ENCODE measurements at regions not wholly inside any gene's neighbourhood (a gene's known extent, or its start where the extent isn't known, plus 50 kb on each side); places are given as distances from the start of the nearest gene placed in this dataset.

- Histone ChIP-seq H3K4me1 (ENCODE audit: control insufficient read depth in 3 of 3, insufficient read depth in 2 of 3, low read depth in 1 of 3, low read length in 2 of 3) (no peaks in the 10 kb centered on the region), H3K4me3 (ENCODE audit: low read depth in 1 of 3, low read length in 3 of 3) (no peak overlapping the region), H3K27me3 (ENCODE audit: control insufficient read depth in 3 of 3, insufficient read depth in 3 of 3, low read length in 3 of 3) (no peaks in the 10 kb centered on the region), H3K27ac (ENCODE audit: low read depth in 1 of 3, low read length in 2 of 3) (no peak overlapping the region), H3K36me3 (ENCODE audit: control insufficient read depth in 3 of 3, insufficient read depth in 2 of 3, low read depth in 1 of 3, low read length in 3 of 3) (no peaks in the 10 kb centered on the region), H3K9me3 (ENCODE audit: control insufficient read depth in 2 of 2, insufficient read depth in 1 of 2, low read depth in 1 of 2, low read length in 1 of 2) (no peaks in the 10 kb centered on the region)
- FAIRE-seq (no peak), DNase-seq (no peak)
- 86 to 97% (median 92%) methylated on average over 1 of the region's 1 CpG for WGBS, 3 donors
These were observed 2041.1 kb downstream of the OLFM4 start for GRCh38 chr13:55069746-55070145.

- Histone ChIP-seq H3K4me3 (ENCODE audit: low read depth in 1 of 3, low read length in 3 of 3) (no peak overlapping the region), H3K27ac (ENCODE audit: low read depth in 1 of 3, low read length in 2 of 3) (no peak overlapping the region), H3K36me3 (ENCODE audit: control insufficient read depth in 3 of 3, insufficient read depth in 2 of 3, low read depth in 1 of 3, low read length in 3 of 3) (no peaks in the 10 kb centered on the region), H3K27me3 (ENCODE audit: control insufficient read depth in 3 of 3, insufficient read depth in 3 of 3, low read length in 3 of 3) (no peaks in the 10 kb centered on the region), H3K9me3 (ENCODE audit: control insufficient read depth in 2 of 2, insufficient read depth in 1 of 2, low read depth in 1 of 2, low read length in 1 of 2) (no peaks in the 10 kb centered on the region), H3K4me1 (ENCODE audit: control insufficient read depth in 3 of 3, insufficient read depth in 2 of 3, low read depth in 1 of 3, low read length in 2 of 3) (no peaks in the 10 kb centered on the region)
- WGBS, 3 donors: 84 to 86% (median 85%) methylated on average over 3 of the region's 3 CpGs
- no peak for DNase-seq
- no peak for FAIRE-seq
These were observed 2044.4 kb downstream of the OLFM4 start for GRCh38 chr13:55073000-55073399.

DNA sequence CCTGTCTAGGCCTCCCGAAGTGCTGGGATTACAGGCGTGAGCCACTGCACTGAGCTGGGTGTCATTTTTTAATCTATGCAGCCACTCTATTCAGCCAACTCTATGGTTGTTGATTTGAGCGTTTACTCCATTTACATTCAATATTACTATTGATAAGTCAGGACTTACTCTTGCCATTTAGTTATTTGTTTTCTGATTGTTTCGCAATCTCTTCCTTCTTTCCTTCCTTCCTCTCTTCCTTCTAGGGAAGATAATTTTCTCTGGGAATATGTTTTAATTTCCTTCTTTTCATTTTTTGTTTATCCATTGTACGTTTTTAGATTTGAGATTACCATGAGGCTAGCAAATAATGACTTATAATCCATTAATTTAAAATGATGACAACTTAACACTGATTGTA is 2056.0 kb downstream of the OLFM4 start:
- FAIRE-seq (no peak), DNase-seq (no peak)
- H3K27ac ChIP-seq (ENCODE audit: low read depth in 1 of 3, low read length in 2 of 3): no peak overlapping the region
- H3K4me1 ChIP-seq (ENCODE audit: control insufficient read depth in 3 of 3, insufficient read depth in 2 of 3, low read depth in 1 of 3, low read length in 2 of 3): no peaks in the 10 kb centered on the region
- no peaks in the 10 kb centered on the region for H3K27me3 ChIP-seq (ENCODE audit: control insufficient read depth in 3 of 3, insufficient read depth in 3 of 3, low read length in 3 of 3)
- 70 to 73% (median 70%) methylated on average over 5 of the region's 5 CpGs for WGBS, 3 donors
- no peaks in the 10 kb centered on the region for H3K36me3 ChIP-seq (ENCODE audit: control insufficient read depth in 3 of 3, insufficient read depth in 2 of 3, low read depth in 1 of 3, low read length in 3 of 3)
- no peak overlapping the region for H3K4me3 ChIP-seq (ENCODE audit: low read depth in 1 of 3, low read length in 3 of 3)
- H3K9me3 ChIP-seq (ENCODE audit: control insufficient read depth in 2 of 2, insufficient read depth in 1 of 2, low read depth in 1 of 2, low read length in 1 of 2): no peaks in the 10 kb centered on the region

- DNase-seq (no peak), FAIRE-seq (no peak)
- Histone ChIP-seq H3K4me3 (ENCODE audit: low read depth in 1 of 3, low read length in 3 of 3) (no peak overlapping the region), H3K36me3 (ENCODE audit: control insufficient read depth in 3 of 3, insufficient read depth in 2 of 3, low read depth in 1 of 3, low read length in 3 of 3) (no peaks in the 10 kb centered on the region), H3K9me3 (ENCODE audit: control insufficient read depth in 2 of 2, insufficient read depth in 1 of 2, low read depth in 1 of 2, low read length in 1 of 2) (no peaks in the 10 kb centered on the region), H3K27ac (ENCODE audit: low read depth in 1 of 3, low read length in 2 of 3) (no peak overlapping the region), H3K4me1 (ENCODE audit: control insufficient read depth in 3 of 3, insufficient read depth in 2 of 3, low read depth in 1 of 3, low read length in 2 of 3) (no peaks in the 10 kb centered on the region), H3K27me3 (ENCODE audit: control insufficient read depth in 3 of 3, insufficient read depth in 3 of 3, low read length in 3 of 3) (no peaks in the 10 kb centered on the region)
- WGBS, 3 donors: 75 to 83% (median 81%) methylated on average over 2 of the region's 2 CpGs
These were observed 2053.6 kb upstream of the PRR20A start for GRCh38 chr13:55087085-55087484.

GRCh38 chr13:55090612-55091011 is 2050.1 kb upstream of the PRR20A start:
- Histone ChIP-seq H3K27me3 (ENCODE audit: control insufficient read depth in 3 of 3, insufficient read depth in 3 of 3, low read length in 3 of 3) (no peaks in the 10 kb centered on the region), H3K9me3 (ENCODE audit: control insufficient read depth in 2 of 2, insufficient read depth in 1 of 2, low read depth in 1 of 2, low read length in 1 of 2) (no peaks in the 10 kb centered on the region), H3K36me3 (ENCODE audit: control insufficient read depth in 3 of 3, insufficient read depth in 2 of 3, low read depth in 1 of 3, low read length in 3 of 3) (no peaks in the 10 kb centered on the region), H3K4me1 (ENCODE audit: control insufficient read depth in 3 of 3, insufficient read depth in 2 of 3, low read depth in 1 of 3, low read length in 2 of 3) (no peaks in the 10 kb centered on the region), H3K27ac (ENCODE audit: low read depth in 1 of 3, low read length in 2 of 3) (no peak overlapping the region), H3K4me3 (ENCODE audit: low read depth in 1 of 3, low read length in 3 of 3) (no peak overlapping the region)
- FAIRE-seq (no peak), DNase-seq (no peak)

DNA sequence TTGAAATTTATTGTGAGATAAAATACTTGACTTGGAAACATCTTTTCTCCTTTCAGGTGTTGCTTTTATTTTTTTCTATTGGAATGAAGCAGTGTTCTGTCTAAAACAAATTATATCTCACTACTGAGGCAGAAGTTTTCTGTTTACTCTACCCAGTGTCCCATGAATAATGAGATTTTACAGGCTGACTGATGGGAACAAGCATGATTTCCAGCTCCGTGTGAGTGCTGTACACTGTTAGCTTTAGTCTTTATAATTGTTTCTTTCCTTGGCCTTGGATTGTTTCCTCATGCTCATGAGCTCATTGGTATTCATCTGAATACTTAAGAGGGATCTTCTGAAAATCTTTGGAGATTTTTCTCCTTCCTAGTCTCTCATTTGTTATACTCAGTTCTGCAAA is 2049.5 kb upstream of the PRR20A start:
- H3K27ac ChIP-seq (ENCODE audit: low read depth in 1 of 3, low read length in 2 of 3): no peak overlapping the region
- no peak overlapping the region for H3K4me3 ChIP-seq (ENCODE audit: low read depth in 1 of 3, low read length in 3 of 3)
- no peaks in the 10 kb centered on the region for H3K4me1 ChIP-seq (ENCODE audit: control insufficient read depth in 3 of 3, insufficient read depth in 2 of 3, low read depth in 1 of 3, low read length in 2 of 3)
- H3K27me3 ChIP-seq (ENCODE audit: control insufficient read depth in 3 of 3, insufficient read depth in 3 of 3, low read length in 3 of 3): no peaks in the 10 kb centered on the region
- FAIRE-seq (no peak), DNase-seq (no peak)
- no peaks in the 10 kb centered on the region for H3K9me3 ChIP-seq (ENCODE audit: control insufficient read depth in 2 of 2, insufficient read depth in 1 of 2, low read depth in 1 of 2, low read length in 1 of 2)
- H3K36me3 ChIP-seq (ENCODE audit: control insufficient read depth in 3 of 3, insufficient read depth in 2 of 3, low read depth in 1 of 3, low read length in 3 of 3): no peaks in the 10 kb centered on the region
- WGBS, 3 donors: 69 to 78% (median 76%) methylated on average over 1 of the region's 1 CpG

- 84 to 96% (median 86%) methylated on average over 1 of the region's 1 CpG for WGBS, 3 donors
These were observed 2034.2 kb upstream of the PRR20A start for GRCh38 chr13:55106509-55106908.

GRCh38 chr13:55120631-55121030 is 2020.1 kb upstream of the PRR20A start:
- H3K36me3 ChIP-seq (ENCODE audit: control insufficient read depth in 3 of 3, insufficient read depth in 2 of 3, low read depth in 1 of 3, low read length in 3 of 3): no peaks in the 10 kb centered on the region
- no peaks in the 10 kb centered on the region for H3K9me3 ChIP-seq (ENCODE audit: control insufficient read depth in 2 of 2, insufficient read depth in 1 of 2, low read depth in 1 of 2, low read length in 1 of 2)
- no peaks in the 10 kb centered on the region for H3K27me3 ChIP-seq (ENCODE audit: control insufficient read depth in 3 of 3, insufficient read depth in 3 of 3, low read length in 3 of 3)
- no peak overlapping the region for H3K27ac ChIP-seq (ENCODE audit: low read depth in 1 of 3, low read length in 2 of 3)
- H3K4me1 ChIP-seq (ENCODE audit: control insufficient read depth in 3 of 3, insufficient read depth in 2 of 3, low read depth in 1 of 3, low read length in 2 of 3): no peaks in the 10 kb centered on the region
- DNase-seq (no peak), FAIRE-seq (no peak)
- no peak overlapping the region for H3K4me3 ChIP-seq (ENCODE audit: low read depth in 1 of 3, low read length in 3 of 3)

More at GRCh38 chr13:55106509-55106908, 2034.2 kb upstream of the PRR20A start:
- Histone ChIP-seq H3K4me3 (ENCODE audit: low read depth in 1 of 3, low read length in 3 of 3) (no peak overlapping the region), H3K27me3 (ENCODE audit: control insufficient read depth in 3 of 3, insufficient read depth in 3 of 3, low read length in 3 of 3) (no peaks in the 10 kb centered on the region), H3K9me3 (ENCODE audit: control insufficient read depth in 2 of 2, insufficient read depth in 1 of 2, low read depth in 1 of 2, low read length in 1 of 2) (no peaks in the 10 kb centered on the region), H3K27ac (ENCODE audit: low read depth in 1 of 3, low read length in 2 of 3) (no peak overlapping the region), H3K4me1 (ENCODE audit: control insufficient read depth in 3 of 3, insufficient read depth in 2 of 3, low read depth in 1 of 3, low read length in 2 of 3) (no peaks in the 10 kb centered on the region), H3K36me3 (ENCODE audit: control insufficient read depth in 3 of 3, insufficient read depth in 2 of 3, low read depth in 1 of 3, low read length in 3 of 3) (no peaks in the 10 kb centered on the region)
- DNase-seq (no peak), FAIRE-seq (no peak)

DNA sequence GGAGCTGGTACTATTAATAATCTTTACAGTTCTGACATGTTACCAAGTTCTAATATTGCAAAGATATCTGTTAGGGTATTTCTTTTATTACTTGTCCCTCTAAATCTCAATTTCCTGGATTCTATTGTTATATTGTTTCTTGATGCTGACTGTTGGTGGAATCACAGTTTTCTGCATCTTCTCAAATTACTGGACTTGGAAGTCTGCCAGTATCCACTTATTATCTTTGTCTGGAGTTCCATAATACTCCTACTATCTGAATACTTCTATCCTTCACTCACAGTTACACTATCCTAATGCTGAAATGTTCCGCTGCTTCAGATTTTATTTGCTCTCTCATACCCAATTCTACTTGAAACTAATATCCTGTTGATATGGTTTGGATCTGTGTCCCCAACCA is 1985.7 kb upstream of the PRR20A start:
- WGBS, 3 donors: 89 to 95% (median 92%) methylated on average over 1 of the region's 1 CpG
- no peak overlapping the region for H3K27ac ChIP-seq (ENCODE audit: low read depth in 1 of 3, low read length in 2 of 3)
- no peaks in the 10 kb centered on the region for H3K4me1 ChIP-seq (ENCODE audit: control insufficient read depth in 3 of 3, insufficient read depth in 2 of 3, low read depth in 1 of 3, low read length in 2 of 3)
- no peak overlapping the region for H3K4me3 ChIP-seq (ENCODE audit: low read depth in 1 of 3, low read length in 3 of 3)
- H3K9me3 ChIP-seq (ENCODE audit: control insufficient read depth in 2 of 2, insufficient read depth in 1 of 2, low read depth in 1 of 2, low read length in 1 of 2): peaks cover 0 to 8% of the 10 kb centered on the region in 2 donors
- FAIRE-seq (no peak), DNase-seq (no peak)
- no peaks in the 10 kb centered on the region for H3K27me3 ChIP-seq (ENCODE audit: control insufficient read depth in 3 of 3, insufficient read depth in 3 of 3, low read length in 3 of 3)
- H3K36me3 ChIP-seq (ENCODE audit: control insufficient read depth in 3 of 3, insufficient read depth in 2 of 3, low read depth in 1 of 3, low read length in 3 of 3): no peaks in the 10 kb centered on the region
